HG03175 (cell line): ENCODE measurements at regions not wholly inside any gene's neighbourhood (a gene's known extent, or its start where the extent isn't known, plus 50 kb on each side); places are given as distances from the start of the nearest gene placed in this dataset.
"Not testable (repeated sequence)": the region's sequence is repeated elsewhere in the genome, so short reads cannot be mapped to it uniquely, and the experiment has no call there.

Experiments used
- ATAC-seq: cut with Tn5 transposase; IDR thresholded peaks from one replicate; pipeline ENCODE4 v1.9.1; 2021; ENCODE audit warnings: mild to moderate bottlenecking, moderate library complexity; ENCODE audit not compliant: unreplicated experiment

DNA sequence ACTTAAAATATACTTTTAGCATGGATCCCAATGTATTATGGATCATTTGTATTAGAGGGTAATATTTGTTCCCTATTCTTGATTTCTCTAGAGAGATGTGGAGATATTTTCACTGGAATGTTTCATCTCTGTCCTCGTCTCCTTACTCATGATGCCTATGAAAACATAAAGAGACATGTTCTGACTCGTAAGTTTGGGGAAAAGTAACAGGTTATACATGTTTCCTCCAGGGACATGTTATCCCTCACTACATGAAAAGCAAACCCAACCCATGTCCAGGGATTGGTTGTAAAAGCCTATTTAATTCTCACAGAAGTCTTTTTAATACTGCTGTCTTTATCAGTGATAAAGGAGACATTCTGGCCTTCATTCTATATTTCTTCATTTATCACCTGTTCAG is 621.4 kb downstream of the GABRG1 start:
- no peak for ATAC-seq

DNA sequence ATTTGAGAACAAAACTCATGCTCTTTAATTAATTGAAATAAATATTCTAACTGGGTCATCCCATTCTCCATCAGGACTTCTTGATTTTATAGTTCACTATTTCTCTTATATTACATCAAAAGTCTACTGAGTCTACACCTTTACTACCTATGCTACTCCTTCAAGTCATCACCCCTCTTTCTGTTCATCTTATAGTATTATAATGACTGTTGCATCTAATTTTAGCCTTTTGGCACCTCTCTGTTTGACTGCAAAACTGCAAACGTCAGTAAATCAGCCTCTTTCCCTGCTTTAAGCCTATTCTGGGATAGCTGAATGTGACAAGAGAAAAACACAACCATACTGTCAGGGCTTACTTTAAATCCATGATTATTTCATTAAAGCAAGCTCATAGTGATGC is 639.1 kb downstream of the GABRG1 start:
- ATAC-seq: no peak

DNA sequence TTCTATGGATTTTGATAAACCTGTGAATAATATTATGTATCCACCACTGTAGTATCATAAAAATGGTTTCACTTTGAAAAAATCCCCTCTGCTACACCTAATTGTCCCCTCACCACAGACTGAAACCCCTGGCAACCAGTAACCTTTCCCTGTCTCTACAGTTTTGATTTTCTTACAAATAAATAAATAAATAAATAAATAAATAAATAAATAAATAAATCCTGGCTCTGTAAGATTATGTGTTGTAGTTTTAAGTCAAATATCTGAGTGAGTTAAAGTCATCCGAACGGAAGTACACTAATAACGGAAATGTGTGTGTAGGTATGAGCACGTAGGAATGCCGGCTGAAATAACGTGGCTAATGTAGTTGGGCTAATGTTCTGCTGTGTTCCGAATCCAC is 641.5 kb downstream of the GABRG1 start:
- ATAC-seq: no peak

DNA sequence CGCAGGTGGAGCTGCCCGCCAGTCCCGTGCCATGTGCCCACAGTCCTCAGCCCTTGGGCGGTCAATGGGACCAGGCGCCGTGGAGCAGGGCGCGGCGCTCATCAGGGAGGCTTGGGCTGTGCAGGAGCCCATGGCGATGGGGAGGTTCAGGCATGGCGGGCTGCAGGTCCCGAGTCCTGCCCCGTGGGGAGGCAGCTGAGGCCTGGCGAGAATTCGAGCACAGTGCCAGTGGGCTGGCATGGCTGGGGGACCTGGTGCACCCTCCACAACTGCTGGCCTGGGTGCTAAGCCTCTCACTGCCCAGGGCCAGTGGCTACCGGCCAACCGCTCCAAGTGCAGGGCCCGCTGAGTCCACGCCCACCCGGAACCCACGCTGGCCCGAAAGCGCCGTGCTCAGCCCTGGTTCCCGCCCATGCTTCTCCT is 646.5 kb downstream of the GABRG1 start:
- ATAC-seq: no peak

DNA sequence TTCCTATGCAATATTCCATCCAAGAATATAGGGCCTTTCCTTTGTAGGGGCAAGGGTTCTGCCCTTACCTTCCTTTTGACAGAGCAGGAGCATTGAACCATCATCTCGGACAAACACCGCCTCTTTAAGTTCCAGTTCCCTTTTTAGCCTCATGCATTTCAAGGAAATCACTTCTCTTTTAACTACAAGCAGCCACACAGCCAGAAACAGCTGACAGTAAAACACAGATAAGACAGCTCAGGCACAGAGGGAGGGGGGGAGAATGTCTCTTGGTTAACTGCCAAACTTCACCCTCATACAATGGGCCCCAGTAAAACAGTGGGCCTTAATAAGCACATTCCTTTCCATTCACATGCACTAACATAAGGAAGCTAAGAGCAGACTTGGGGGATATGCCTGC is 648.3 kb downstream of the GABRG1 start:
- no peak for ATAC-seq

DNA sequence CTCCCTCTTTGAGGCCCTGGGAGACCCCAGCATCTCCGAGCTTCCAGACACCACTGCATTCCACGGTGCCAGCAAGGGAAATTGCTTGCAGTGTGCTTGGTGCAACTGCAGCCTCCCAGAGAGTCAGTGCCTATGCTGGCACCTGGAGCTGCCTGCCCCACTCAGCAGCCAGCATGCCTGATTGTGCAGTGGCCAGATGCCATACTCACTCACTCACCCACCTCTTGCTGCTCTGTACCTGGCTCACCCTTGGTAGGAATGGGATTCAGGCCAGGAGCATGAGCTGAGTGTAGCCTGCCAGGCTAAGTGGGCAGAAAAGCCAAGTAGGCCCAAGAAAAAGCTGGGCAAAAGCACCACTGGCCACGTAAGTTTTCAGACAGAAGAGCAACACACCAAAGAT is 651.4 kb downstream of the GABRG1 start:
- no peak for ATAC-seq

DNA sequence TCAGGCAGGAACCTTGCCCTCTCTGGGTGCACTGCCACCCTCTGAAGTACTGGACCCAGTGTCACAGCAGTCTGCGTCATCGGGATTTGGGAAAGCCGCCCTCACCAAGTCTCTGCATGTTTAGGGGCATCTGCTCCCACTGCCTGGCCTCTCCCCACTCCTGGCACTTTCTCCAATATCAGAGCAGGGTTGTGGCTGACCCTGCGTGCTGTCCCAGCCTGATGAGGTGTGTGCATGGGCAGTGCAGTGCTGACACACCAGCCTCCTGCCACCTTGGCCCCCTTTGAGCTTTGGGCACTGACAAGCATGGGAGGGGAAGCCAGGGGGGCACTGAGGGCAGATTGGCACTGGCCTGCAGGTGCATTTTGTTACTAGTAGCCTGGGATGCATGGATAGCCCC is 652.5 kb downstream of the GABRG1 start:
- ATAC-seq: no peak

DNA sequence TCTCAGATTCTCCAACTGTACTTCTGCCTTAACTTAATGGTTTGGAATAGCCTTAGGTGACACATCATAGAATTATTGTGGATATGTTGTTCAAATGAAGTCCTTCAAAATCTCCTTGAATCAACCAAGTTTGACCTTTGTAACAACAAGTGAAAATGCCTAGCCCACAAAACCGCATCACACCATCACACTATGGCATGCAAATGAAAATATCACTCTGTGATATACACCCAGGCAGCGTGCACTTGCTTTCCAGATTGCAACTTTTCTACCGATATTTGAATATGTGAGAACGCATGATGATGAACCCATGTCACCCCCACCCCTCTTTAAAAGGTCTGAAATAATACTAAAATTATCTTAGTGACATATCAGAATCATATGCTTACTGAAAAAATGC is 656.7 kb downstream of the GABRG1 start:
- ATAC-seq: no peak

DNA sequence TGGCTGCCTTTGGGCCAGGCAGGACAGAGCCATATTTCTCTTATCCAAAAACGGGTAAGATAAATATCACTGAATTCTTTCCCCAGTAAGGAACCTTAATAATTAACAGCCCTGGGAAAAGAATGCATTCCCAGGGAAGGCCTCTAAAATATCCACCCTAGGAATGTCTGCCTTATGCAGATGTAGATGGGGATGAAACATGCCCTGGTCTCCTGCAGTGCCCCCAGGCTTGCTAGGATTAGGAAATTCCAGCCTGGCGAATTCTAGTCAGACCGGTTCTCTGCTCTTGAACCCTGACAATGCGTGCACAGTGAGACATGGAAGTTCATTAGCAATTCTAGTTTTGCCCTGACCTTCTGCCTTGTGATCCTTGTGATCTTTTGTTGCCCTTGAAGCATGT is 663.7 kb downstream of the GABRG1 start:
- ATAC-seq: not testable (repeated sequence)

DNA sequence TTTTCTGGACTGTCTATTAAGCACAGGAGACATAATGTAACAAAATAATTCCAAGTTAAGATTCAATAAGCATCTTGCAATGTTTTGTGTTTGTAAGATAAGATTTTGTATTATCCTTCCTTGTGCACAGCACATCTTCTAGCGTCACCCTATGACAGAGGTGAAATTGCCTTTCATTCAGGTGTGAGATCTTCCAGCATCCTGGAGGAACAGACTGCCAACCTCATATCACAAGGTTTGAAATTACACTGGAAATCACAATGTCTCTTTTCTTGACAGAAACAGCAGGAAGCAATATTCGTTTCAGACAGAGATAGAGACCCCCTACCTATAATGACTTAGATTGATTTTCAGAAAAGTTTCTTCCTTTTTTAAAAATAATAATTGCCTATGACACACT is 668.6 kb downstream of the GABRG1 start:
- ATAC-seq: no peak

DNA sequence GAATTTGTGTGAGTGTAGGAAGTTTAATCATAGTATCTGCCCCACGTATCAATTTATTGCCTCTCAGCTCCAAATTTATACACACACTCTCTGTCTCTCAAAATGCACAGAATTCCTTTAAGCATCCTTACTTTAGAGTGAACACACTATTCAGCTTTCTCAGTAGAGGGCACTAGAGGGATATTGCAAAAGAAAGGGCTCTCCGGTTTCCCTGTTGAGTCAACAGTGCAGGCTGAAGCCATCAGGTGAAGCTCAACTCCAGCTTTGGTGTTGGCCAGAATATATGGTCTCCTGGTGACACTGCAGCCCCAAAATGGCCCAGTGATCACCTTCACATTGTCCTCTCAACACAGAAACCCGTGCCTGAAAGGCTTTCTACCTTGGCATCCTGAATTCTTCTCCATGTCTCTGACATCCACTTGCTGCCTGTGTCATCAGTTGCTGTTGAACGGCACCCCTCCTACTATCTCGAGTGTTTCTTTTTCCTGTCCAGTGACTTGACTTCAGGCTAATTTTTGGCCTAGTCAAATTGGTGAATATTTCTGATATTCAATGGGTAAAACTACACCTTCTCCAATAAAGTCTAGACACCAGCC is 670.5 kb downstream of the GABRG1 start:
- no peak for ATAC-seq

DNA sequence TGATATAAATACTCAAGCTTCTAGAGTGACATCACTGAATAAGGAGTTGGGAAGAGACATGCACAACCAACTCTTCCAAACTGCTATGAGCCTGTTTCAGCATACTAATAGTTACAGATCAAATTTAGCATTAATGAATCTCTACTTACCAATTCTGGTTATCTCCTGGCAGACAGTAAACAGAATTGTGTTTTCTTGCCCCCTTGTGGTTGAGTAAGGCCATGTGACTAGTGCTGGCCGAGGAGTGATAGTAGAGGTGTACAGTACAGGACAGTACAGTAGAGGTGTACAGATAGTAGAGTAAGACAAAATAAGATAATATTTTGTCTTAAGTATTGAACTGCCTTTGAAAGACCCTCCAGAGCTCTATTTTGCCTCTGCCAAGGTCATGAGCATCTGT is 681.4 kb downstream of the GABRG1 start:
- ATAC-seq: no peak

DNA sequence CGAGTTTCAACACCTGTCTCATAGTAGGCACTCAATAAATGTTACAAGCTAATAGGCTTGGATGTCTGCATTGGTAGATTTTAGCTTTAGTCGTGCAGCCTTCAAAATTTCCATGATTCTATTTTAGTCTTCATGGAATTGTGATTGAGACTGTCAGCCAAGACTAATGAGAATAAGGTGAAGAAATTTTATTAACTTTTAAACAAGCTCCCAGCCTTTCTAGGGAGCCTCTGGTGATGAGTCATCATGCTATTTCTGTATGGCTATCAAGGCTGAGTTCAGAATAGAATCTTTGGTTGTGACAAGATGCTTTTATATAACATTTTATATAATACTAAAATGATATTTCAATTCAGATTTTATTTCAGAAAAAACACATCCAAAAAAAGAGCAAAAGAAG is 685.8 kb downstream of the GABRG1 start:
- no peak for ATAC-seq

DNA sequence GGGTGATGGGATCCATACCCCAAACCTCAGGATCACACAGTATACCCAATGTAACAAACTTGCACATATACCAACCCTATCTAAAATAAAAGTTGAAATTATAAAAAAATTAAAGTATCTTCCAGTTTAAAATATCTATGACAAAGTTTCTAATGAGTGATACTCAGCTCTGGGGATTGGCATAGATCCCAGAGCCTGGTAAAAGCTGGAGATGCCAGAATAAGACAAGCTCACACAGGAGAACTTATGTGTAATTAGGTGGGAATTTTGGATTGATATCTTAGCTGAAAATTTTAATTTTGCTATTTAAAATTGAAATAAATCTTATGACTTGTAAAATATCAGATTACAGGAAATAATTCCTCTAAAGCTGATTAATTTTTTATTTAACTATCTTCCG is 686.5 kb downstream of the GABRG1 start:
- no peak for ATAC-seq

DNA sequence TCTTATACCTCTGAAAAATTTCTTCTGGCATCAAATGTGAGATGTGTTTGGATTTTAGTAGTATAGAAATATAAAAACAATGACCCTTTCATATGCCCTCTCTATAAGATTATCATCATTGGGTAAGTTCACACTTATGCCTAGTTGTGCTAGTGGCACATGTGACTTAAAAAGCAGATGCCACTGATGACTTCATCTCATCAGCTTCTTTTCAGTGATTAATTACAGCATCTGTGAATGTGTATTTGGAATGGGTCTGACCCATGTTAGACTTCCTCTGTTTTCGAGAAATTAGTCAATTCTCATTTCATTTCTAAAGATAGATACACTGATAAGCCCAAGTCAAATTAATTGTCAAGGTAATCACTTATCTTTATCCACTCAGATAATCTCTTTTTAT is 698.7 kb downstream of the GABRG1 start:
- ATAC-seq: no peak

DNA sequence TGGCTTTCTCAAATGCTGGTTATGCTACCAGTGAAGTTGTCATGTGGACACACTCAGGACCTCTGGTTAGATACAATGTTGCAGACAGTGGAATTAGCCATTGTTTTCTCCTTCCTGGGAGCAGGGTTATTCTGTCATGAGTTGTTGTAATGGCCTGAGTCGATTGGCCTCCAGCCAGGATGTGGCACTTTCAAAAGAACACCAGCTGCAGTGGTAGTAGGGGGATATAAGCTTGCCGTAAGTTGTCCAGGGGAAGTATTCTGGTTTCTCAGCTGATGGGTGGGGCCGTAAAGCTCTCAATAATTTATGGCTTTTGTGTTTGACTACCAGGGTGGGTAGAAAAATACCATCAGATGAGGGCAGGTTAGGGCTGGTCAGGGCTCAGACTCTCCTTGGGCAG is 697.5 kb upstream of the GNPDA2 start:
- ATAC-seq: no peak

DNA sequence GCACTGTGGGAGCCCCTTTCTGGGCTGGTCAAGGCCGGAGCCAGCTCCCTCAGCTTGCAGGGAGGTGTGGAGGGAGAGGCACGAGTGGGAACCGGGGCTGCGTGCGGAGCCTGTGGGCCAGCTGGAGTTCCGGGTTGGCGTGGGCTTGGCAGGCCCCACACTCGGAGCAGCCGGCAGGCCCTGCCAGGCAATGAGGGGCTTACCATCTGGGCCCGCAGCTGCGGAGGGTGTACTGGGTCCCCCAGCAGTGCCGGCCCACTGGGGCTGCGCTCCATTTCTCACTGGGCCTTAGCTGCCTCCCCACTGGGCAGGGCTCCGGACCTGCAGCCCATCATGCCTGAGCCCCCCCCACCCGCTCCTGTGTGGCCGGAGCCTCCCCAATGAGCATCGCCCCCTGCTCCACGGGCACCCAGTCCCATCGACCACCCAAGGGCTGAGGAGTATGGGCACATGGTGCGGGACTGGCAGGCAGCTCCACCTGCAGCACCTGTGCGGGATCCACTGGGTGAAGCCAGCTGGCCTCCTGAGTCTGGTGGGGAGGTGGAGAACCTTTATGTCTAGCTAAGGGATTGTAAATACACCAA is 693.8 kb upstream of the GNPDA2 start:
- not testable (repeated sequence) for ATAC-seq

DNA sequence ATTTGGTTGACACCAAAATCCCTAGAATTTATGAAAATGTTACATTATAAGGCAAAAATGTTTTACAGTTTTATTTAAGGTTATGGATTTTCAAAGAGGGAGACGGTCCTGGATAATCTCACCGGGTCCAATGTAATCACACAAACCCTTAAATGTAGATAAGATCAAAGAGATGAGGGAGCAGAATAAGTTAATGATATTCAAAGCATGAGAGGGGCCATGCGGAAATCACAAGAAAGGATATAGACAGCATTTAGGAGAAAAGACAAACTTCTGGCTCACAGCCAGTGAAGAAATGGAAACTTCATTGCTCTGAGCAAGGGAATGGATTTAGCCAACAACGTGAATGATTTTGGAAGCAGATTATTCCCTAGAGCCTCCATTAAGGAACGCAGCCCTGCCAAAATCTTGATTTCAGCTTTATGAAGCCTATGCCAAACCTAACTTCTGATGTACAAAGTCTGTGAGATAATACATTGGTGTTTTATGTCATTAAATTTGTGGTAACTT is 684.4 kb upstream of the GNPDA2 start:
- ATAC-seq: no peak

DNA sequence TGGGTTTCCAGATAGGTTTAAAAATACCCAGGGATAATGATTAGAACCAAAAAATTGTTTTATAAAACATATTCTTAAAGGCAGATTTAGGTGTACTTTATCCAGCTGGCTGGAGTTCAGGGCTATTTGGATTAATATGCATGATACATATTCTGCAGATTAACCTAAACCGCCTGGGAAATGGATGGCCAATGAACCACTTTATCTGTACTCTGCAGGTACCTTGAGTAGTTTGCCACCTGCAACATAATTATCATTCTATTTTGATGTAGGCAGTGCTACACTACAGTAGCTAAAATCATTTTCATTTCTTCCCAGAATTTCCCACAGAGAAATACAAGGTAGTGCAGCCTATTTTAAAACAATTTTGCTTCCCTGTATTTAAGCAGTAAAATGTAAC is 683.2 kb upstream of the GNPDA2 start:
- ATAC-seq: no peak

DNA sequence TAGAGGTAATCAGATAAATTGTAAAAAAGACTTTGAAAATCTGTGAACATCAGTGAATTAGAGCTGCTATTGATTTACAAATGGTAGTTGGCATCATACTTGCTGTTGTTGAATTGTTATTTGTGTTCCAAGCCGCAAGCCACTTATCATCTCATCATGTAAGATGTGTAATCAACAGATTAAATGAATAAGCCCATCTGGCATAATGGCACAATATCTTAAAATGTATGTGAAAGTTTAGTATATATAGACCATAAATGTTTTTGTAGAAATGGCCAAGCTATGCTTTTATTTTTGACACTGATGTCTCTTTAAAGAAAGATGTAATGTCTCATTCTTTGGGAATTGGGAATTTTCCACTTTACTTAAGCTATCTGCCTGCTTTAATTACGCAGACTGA is 682.6 kb upstream of the GNPDA2 start:
- ATAC-seq: no peak

DNA sequence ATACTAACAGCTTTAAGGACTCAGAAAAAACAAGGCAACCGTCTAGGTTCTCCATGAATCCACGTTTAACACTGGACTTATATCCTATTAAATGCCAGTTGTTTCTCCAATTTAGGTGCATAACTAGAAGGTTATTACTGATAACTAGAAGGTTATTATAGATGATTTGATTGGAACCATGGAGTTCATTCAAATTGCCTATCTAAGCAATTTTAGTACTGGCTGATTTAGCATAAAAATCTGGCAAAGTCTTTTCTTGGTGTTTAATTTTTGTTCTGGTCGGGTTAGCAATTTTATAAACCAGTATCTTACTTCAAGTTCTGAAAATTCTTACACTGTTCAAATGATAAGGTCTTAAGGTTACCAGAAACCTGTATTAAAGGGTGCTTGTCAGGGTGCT is 672.8 kb upstream of the GNPDA2 start:
- ATAC-seq: no peak

DNA sequence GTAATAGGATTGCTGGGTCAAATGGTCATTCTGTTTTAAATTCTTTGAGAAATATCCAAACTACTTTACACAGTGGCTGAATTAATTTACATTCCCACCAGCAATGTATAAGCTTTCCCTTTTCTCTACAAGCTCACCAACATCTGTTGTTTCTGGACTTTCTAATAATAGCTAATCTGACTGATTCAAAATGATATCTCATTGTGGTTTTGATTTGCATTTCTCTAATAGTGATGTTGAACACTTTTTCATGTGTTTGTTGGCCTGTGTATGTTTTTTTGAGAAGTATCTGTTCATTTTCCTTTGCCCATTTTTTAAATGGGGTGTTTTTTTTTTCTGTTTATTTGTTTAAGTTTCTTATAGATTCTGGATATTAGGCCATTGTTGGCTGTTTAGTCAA is 659.0 kb upstream of the GNPDA2 start:
- no peak for ATAC-seq

DNA sequence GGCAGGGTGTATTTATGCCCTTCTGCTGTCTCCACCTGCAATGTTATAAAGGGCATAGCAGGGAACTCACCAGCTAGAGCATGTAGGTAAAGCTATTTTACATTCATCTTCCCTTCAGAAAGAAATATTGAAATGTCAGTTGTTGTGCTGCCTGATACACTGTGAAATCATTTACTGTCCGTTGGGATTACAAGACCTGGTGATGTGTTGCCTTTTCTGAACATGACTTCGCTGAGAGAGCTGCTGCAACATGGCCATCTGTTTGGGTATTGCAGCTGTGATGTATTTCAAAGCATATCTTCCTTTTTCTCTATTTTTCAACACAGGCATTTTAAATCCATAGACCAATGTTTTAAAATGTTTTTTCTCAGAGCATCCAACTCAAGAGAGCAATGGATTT is 644.1 kb upstream of the GNPDA2 start:
- ATAC-seq: no peak
